ENCODE measurements at regions not wholly inside any gene's neighbourhood (a gene's known extent, or its start where the extent isn't known, plus 50 kb on each side); places are given as distances from the start of the nearest gene placed in this dataset.

DNA sequence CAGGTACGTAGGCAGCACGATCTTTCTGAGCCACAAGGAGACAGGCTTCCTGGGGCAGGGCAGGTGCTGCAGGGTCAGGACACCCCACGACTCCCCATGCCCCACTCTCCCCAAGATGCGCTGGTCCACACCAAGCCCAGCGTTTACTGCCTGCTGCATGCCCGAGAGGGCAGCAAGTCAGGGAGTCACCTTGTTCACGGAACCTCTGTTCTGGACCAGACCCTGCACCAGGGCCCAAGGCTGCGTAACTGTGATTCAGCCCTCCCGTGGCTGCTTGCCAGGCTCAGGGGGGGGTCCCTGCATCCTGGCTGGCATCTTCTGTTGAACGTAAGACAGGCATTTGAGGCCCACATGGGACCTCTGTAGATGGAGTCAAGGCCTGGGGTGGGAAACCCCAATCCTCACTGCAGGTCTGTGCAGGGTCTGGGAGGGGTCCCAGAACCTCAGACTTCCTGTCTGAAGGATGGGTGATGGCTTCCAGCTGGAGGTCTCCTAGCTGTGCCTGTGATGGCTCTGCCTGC lies 228.6 kb upstream of the RTL1 start:
- H3K27ac ChIP-seq: no peak overlapping the region
- POLR2A ChIA-PET (ENCODE audit: low non-redundant PET): no interaction called here
- no peak for DNase-seq (ENCODE audit: low spot score)
- CTCF ChIA-PET: no interaction called here
- TF ChIP-seq CTCF (conservative IDR thresholded peaks at IDR 0.05; ENCODE audit: low read depth): no peak

DNA sequence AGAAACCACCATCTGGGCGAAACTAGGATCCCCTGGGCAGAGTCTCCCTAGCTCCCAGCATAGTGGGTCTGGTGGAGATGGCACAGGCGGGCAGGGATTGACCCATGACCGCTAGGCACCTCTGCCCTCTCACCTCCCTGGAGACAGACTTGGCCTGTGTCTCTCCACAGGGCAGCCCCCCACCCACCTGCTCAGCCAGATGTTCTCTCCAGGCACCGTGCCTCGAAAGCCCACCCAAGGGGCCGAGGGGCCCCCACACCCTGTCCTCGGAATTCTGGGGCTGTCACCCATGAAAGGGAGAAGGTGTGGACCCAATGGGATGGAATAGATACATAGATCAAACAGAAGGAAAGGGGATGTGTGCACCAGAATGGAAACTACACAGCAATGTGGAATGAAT lies 229.1 kb upstream of the RTL1 start:
- H3K27ac ChIP-seq: no peak overlapping the region
- POLR2A ChIA-PET (ENCODE audit: low non-redundant PET): no interaction called here
- CTCF ChIA-PET: no interaction called here
- DNase-seq (ENCODE audit: low spot score): no peak
- TF ChIP-seq CTCF (conservative IDR thresholded peaks at IDR 0.05; ENCODE audit: low read depth): no peak

DNA sequence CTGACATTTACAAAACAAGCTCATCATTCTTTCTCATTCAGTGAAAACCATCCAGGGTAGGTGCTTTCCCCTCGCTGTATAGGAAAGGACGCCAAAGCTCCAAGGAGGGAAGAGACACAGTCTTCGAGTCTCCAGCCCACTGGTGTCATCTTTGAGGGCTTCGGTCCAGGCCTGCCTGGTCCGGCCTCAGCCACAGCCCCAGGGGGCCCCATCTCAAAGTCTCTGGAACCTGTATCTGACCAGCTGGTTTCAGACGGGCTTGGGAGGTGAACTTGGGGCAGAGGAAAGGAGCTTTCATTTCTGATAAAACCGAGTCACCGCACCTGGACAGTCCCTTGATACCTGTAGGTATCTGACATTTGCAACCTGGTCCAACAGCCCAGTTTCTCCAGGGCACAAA lies 229.5 kb upstream of the RTL1 start:
- TF ChIP-seq CTCF (conservative IDR thresholded peaks at IDR 0.05; ENCODE audit: low read depth): no peak
- CTCF ChIA-PET: no interaction called here
- H3K27ac ChIP-seq: no peak overlapping the region
- POLR2A ChIA-PET (ENCODE audit: low non-redundant PET): no interaction called here
- no peak for DNase-seq (ENCODE audit: low spot score)

GRCh38 chr14:101134161-101134631 lies 230.7 kb upstream of the RTL1 start:
- no peak overlapping the region for H3K27ac ChIP-seq
- no peak for DNase-seq (ENCODE audit: low spot score)
- no peak for TF ChIP-seq CTCF (conservative IDR thresholded peaks at IDR 0.05; ENCODE audit: low read depth)
- ChIA-PET CTCF (no interaction called here), POLR2A (ENCODE audit: low non-redundant PET) (no interaction called here)

DNA sequence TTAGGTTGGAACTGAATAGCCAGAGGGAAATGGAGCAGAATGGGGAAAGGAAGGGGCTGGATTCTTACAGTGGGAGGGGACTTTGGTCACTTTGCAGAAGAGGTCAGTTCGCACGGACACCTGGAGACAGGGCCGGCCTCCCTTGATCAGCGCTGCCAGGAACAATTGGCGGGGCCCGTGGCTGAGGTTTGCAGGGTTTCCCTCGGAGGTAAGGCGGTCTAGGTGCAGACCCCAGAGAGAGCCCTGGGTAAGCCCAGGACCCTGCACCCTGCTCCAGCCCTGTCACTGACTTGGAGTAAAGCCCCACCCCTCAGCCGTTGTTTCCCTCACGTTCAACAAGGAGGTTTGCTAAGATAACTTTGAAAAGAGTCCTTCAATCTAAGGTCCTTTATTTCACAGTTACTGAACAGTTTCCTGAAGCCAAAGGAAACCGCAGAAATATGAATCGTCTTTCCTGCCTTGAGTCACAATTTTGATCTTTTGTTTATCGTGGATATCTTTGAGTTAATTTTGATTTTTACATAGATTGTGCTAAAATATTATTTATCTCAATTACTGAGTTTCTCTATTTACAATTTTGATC lies 231.4 kb upstream of the RTL1 start:
- no peak for DNase-seq (ENCODE audit: low spot score)
- ChIA-PET POLR2A (ENCODE audit: low non-redundant PET) (no interaction called here), CTCF (no interaction called here)
- no peak overlapping the region for H3K27ac ChIP-seq
- TF ChIP-seq CTCF (conservative IDR thresholded peaks at IDR 0.05; ENCODE audit: low read depth): no peak

- ChIA-PET POLR2A (ENCODE audit: low non-redundant PET) (no interaction called here), CTCF (no interaction called here)
- H3K27ac ChIP-seq: no peak overlapping the region
- no peak for TF ChIP-seq CTCF (conservative IDR thresholded peaks at IDR 0.05; ENCODE audit: low read depth)
- no peak for DNase-seq (ENCODE audit: low spot score)
Measured at GRCh38 chr14:101135796-101136742, 232.5 kb upstream of the RTL1 start.

All from RWPE1 (cell line).